Right cardiac atrium (tissue), 5 donors: ENCODE measurements at regions not wholly inside any gene's neighbourhood (a gene's known extent, or its start where the extent isn't known, plus 50 kb on each side); places are given as distances from the start of the nearest gene placed in this dataset.

Source experiments
- ATAC-seq, 2 donors: fragments of 200-7000 bp; cut with Tn5 transposase; one replicate each; pipeline versions ENCODE4 v1.8.0 to v1.9.1; 2020; ENCODE audit warnings: moderate library complexity in 2 of 2, mild to moderate bottlenecking in 1 of 2
- DNase-seq, 3 donors: peaks; one replicate each; pipeline ENCODE4 v3.0.0-alpha.2; 2020
- H3K27ac ChIP-seq: one replicate; pipeline ENCODE4 v1.5.1; 2013; ENCODE audit warnings: mild to moderate bottlenecking, low read length, control low read depth, moderate library complexity
- H3K27me3 ChIP-seq: one replicate; pipeline ENCODE4 v1.6.1; 2013; ENCODE audit not compliant: control insufficient read depth, insufficient read depth
- H3K4me1 ChIP-seq: one replicate; pipeline ENCODE4 v1.6.1; 2013; ENCODE audit warnings: low read length; ENCODE audit not compliant: control insufficient read depth, insufficient read depth
- H3K4me3 ChIP-seq: one replicate; pipeline ENCODE4 v1.5.1; 2013; ENCODE audit warnings: low read length, control low read depth
- H3K9me3 ChIP-seq: one replicate; pipeline ENCODE4 v1.6.1; 2013; ENCODE audit warnings: low read length; ENCODE audit not compliant: control insufficient read depth
- WGBS: extraction: QIAGEN DNeasy Blood & Tissue Kit; methylation state at CpG from one replicate; pipeline ENCODE4 v1.1.7; 2013; 5-methylcytosine and 5-hydroxymethylcytosine counted together
- intact Hi-C, 4 donors: fragments of 100-400 bp; cut with DNase I; formaldehyde crosslinking; loops; one replicate each; pipeline versions ENCODE4 v1.11.0 to v1.14.0; 2022 to 2023
- donor health status: healthy with polysubstance abuse.
- donor health status: DM: no; HTN: yes; CAD: no.
- donor health status: DM: no; HTN: no; CAD: no.
- donor health status: DM: no; HTN: yes; CAD: no; lungs with severe emphysema.
- donor health status: DM: yes; HTN: yes; CAD: no.

- intact Hi-C loops = loop anchor here in 1 of 4 donors (10.0 kb wide), 1 partner anchor 221 kb away; no protein-coding TSS in a partner anchor
- WGBS = 85% methylated on average over 2 of the region's 2 CpGs
- no peak for ATAC-seq
- Histone ChIP-seq H3K4me1 (no peaks in the 10 kb centered on the region), H3K4me3 (no peak overlapping the region), H3K9me3 (no peaks in the 10 kb centered on the region), H3K27ac (no peak overlapping the region), H3K27me3 (peaks cover 3% of the 10 kb centered on the region)
- no peak for DNase-seq
These were observed 247.6 kb upstream of the LRTM1 start for GRCh38 chr3:55175423-55175822.

- WGBS = 88% methylated on average over 4 of the region's 4 CpGs
- Histone ChIP-seq H3K27me3 (peaks cover 3% of the 10 kb centered on the region), H3K27ac (no peak overlapping the region), H3K4me3 (no peak overlapping the region), H3K4me1 (no peaks in the 10 kb centered on the region), H3K9me3 (no peaks in the 10 kb centered on the region)
- ATAC-seq (no peak), DNase-seq (no peak)
- intact Hi-C loops = loop anchor here in 1 of 4 donors (10.0 kb wide), 1 partner anchor 220 kb away; no protein-coding TSS in a partner anchor
These were observed 246.9 kb upstream of the LRTM1 start for GRCh38 chr3:55174747-55175146.

DNA sequence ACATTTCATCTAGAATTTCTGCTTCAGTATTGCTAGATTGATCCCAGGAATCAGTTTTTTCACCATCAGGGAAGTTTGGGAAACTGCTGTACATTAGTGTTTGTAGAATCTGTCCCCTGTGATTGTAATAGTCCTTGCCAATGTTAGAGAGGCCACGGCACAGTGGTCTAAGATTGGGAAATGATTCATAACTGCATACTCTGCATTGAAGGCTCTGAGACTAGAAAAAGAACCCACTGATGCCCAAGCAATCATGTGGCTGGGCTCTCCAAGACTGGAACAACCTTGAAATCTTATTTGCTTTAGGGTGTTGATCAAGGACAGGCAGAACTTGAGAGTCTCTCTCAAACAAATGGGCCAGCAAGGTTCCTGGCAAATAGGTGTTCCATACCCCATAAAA is 245.6 kb upstream of the LRTM1 start:
- no peak overlapping the region for H3K4me3 ChIP-seq
- intact Hi-C loops = loop anchor here in 1 of 4 donors (10.0 kb wide), 1 partner anchor 219 kb away; no protein-coding TSS in a partner anchor
- no peaks in the 10 kb centered on the region for H3K4me1 ChIP-seq
- H3K27ac ChIP-seq = no peak overlapping the region
- no peaks in the 10 kb centered on the region for H3K9me3 ChIP-seq
- H3K27me3 ChIP-seq = no peaks in the 10 kb centered on the region
- no peak for DNase-seq
- 60% methylated on average over 1 of the region's 1 CpG for WGBS
- ATAC-seq = no peak

DNA sequence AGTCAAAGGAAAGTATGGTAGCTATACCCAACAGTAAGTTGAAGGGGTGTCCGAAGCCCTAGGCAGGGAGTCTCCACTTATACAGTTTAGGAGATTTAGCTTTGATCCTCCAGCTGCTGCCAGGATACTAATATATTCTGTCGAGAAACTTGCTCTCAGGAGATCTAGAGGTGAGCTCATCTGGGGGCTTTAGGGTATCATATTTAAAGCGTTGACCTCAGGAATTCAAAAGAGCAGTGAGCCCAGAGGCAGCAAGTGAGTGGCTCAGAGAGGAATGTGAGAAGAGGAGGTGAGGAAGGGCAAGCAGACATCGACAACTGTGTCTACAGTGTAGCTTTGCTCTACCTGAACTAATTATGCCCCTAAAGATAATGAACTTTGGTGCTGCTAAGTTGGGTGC is 245.1 kb upstream of the LRTM1 start:
- H3K27ac ChIP-seq = no peak overlapping the region
- no peaks in the 10 kb centered on the region for H3K9me3 ChIP-seq
- H3K4me3 ChIP-seq = no peak overlapping the region
- intact Hi-C loops = loop anchor here in 1 of 4 donors (10.0 kb wide), 1 partner anchor 218 kb away; no protein-coding TSS in a partner anchor
- DNase-seq (no peak), ATAC-seq (no peak)
- no peaks in the 10 kb centered on the region for H3K4me1 ChIP-seq
- H3K27me3 ChIP-seq = no peaks in the 10 kb centered on the region
- 83% methylated on average over 4 of the region's 4 CpGs for WGBS

- WGBS = 69% methylated on average over 1 of the region's 1 CpG
- no peaks in the 10 kb centered on the region for H3K9me3 ChIP-seq
- no peak overlapping the region for H3K4me3 ChIP-seq
- DNase-seq (no peak), ATAC-seq (no peak)
- intact Hi-C loops = loop anchor here in 1 of 4 donors (10.0 kb wide), 1 partner anchor 216 kb away; no protein-coding TSS in a partner anchor
- no peaks in the 10 kb centered on the region for H3K27me3 ChIP-seq
- no peak overlapping the region for H3K27ac ChIP-seq
- no peaks in the 10 kb centered on the region for H3K4me1 ChIP-seq
These were observed 242.6 kb upstream of the LRTM1 start for GRCh38 chr3:55170444-55170843.

- ATAC-seq (no peak), DNase-seq (no peak)
- intact Hi-C loops = loop anchor here in 2 of 4 donors (10.0 kb wide), 2 partner anchors 215 to 315 kb away; no protein-coding TSS in a partner anchor
- Histone ChIP-seq H3K4me1 (no peaks in the 10 kb centered on the region), H3K9me3 (no peaks in the 10 kb centered on the region), H3K27ac (no peak overlapping the region), H3K27me3 (no peaks in the 10 kb centered on the region), H3K4me3 (no peak overlapping the region)
- WGBS = 51% methylated on average over 5 of the region's 5 CpGs
These were observed 241.8 kb upstream of the LRTM1 start for GRCh38 chr3:55169608-55170072.

GRCh38 chr3:55169161-55169560 is 241.3 kb upstream of the LRTM1 start:
- DNase-seq (no peak), ATAC-seq (no peak)
- H3K27me3 ChIP-seq = no peaks in the 10 kb centered on the region
- no peak overlapping the region for H3K27ac ChIP-seq
- H3K9me3 ChIP-seq = no peaks in the 10 kb centered on the region
- no peaks in the 10 kb centered on the region for H3K4me1 ChIP-seq
- intact Hi-C loops = loop anchor here in 1 of 4 donors (10.0 kb wide), 1 partner anchor 314 kb away; no protein-coding TSS in a partner anchor
- no peak overlapping the region for H3K4me3 ChIP-seq

DNA sequence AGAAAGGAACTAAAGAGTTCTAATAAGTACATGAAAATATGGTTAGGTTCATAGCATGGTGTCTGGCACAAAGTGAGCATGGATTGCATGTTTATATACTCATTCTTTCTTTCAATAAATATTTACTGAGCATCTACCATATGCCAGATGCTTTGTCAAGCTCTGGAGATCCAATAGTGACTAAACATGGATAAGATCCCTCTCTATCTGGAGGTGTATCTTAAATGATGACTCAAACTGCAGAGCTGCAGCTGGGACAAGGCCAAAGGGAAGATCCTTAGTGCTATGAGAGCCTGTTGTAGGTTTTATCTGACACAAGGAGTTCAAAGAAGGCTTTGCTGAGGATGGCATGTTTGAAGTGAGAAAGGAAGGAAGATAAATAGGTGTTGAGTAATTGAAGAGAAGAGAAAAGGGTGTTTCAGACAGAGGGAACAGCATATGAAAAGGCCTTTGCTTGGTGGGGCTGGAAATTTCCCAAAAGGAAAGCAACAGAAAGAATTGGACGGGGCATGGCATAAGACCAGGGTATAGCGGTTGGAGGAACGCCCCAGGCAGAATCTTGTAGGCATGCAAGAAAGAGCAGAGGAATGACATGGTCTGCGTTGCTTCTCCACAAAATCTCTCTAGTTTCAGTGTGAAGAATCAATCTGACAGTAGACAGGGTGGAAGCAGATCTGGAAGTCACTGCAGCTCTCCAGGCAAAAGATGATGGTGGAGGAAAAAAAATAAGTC is 239.9 kb upstream of the LRTM1 start:
- Histone ChIP-seq H3K4me1 (no peaks in the 10 kb centered on the region), H3K27ac (no peak overlapping the region), H3K4me3 (no peak overlapping the region), H3K9me3 (no peaks in the 10 kb centered on the region), H3K27me3 (no peaks in the 10 kb centered on the region)
- intact Hi-C loops = loop anchor here in 1 of 4 donors (10.0 kb wide), 1 partner anchor 313 kb away; no protein-coding TSS in a partner anchor
- 86% methylated on average over 4 of the region's 4 CpGs for WGBS
- no peak for DNase-seq
- no peak for ATAC-seq

DNA sequence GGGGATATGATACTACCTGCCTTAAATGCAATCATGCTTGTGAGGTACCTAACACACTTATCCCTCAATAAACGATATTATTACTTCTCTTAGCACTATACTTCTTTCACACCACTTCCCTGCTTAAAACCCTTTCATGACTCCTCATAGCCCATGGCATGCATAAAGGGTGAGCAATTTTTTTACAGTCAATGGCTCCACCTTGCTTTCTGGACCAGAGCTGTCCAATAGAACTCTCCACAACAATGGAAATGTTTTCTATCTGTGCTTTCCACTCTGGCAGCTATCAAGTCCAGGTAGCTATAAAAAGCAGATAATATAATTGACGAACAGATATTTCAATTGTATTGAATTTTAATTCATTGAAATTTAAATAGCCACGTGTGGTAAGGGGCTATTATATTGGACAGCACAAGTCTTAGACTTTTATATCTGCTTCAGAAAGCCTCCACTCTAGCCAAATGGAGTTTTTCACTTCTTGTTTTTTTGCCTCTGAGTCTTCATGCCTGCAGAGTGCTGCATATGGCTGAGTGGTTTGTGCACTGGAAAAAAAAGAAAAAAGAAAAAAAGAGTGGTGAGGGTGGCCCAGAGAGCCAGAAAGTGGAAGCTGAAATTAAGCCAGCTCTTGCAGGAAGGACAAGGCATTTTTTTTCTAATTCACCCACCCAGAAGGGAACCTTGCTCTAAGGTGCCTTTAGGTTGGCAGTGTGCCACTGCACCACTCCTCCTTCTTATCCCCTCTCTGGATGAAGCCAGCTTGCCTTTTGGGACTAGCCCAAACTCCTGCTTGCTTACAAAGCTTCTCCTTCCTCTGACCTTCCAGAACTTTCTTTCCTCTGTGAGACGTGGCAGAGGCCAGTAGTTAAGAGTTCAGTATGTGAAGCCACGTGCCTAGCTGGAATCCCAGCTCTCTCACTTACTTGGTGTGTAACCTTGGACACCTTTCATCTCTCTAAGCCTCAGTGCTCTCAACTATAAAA is 239.0 kb upstream of the LRTM1 start:
- DNase-seq (peak in 1 of 3 donors; percentile 18), ATAC-seq (no peak)
- intact Hi-C loops = loop anchor here in 1 of 4 donors (10.0 kb wide), 1 partner anchor 312 kb away; no protein-coding TSS in a partner anchor
- H3K9me3 ChIP-seq = no peaks in the 10 kb centered on the region
- no peak overlapping the region for H3K4me3 ChIP-seq
- 48% methylated on average over 5 of the region's 5 CpGs for WGBS
- no peaks in the 10 kb centered on the region for H3K27me3 ChIP-seq
- H3K4me1 ChIP-seq = no peaks in the 10 kb centered on the region
- H3K27ac ChIP-seq = no peak overlapping the region

GRCh38 chr3:55165704-55166405 is 238.0 kb upstream of the LRTM1 start:
- H3K4me1 ChIP-seq = no peaks in the 10 kb centered on the region
- H3K9me3 ChIP-seq = no peaks in the 10 kb centered on the region
- H3K27me3 ChIP-seq = no peaks in the 10 kb centered on the region
- ATAC-seq (peak in 1 of 2 donors; percentile 29), DNase-seq (no peak)
- 75% methylated on average over 6 of the region's 6 CpGs for WGBS
- H3K4me3 ChIP-seq = no peak overlapping the region
- H3K27ac ChIP-seq = no peak overlapping the region
- intact Hi-C loops = loop anchor here in 1 of 4 donors (10.0 kb wide), 1 partner anchor 311 kb away; no protein-coding TSS in a partner anchor
